ENCODE measurements at regions not wholly inside any gene's neighbourhood (a gene's known extent, or its start where the extent isn't known, plus 50 kb on each side); places are given as distances from the start of the nearest gene placed in this dataset.

- no peak for TF ChIP-seq CTCF (IDR thresholded peaks at IDR 0.05)
- no peak for TF ChIP-seq POLR2A (IDR thresholded peaks at IDR 0.05)
These were observed 558.7 kb downstream of the ACTL7B start for GRCh38 chr9:108297073-108297472.

Measured in adrenal gland (tissue), 5 donors.